WTC11 (cell line): ENCODE measurements at regions not wholly inside any gene's neighbourhood (a gene's known extent, or its start where the extent isn't known, plus 50 kb on each side); places are given as distances from the start of the nearest gene placed in this dataset.

ENCODE experiments used
- ATAC-seq: fragments of 200-7000 bp; cut with Tn5 transposase; 2 replicates; pipeline ENCODE4 v1.10.0; 2021; ENCODE audit warnings: mild to moderate bottlenecking, moderate library complexity
- CTCF ChIA-PET: fragments of 300-600 bp; sonication (Branson Sonifier 250); formaldehyde crosslinking; loops from one replicate; lab custom pipeline; 2021; ENCODE audit warnings: antibody characterized with exemption; lab: Charles Lee
- POLR2A ChIA-PET: fragments of 350-600 bp; sonication (Branson Sonifier 250); formaldehyde crosslinking; loops from one replicate; lab custom pipeline; 2021; ENCODE audit warnings: antibody characterized with exemption; lab: Charles Lee
- DNase-seq: peaks from one replicate; pipeline ENCODE4 v3.0.0; 2021; ENCODE audit warnings: low spot score
- H3K27ac Mint-ChIP-seq: 2 replicates; pipeline ENCODE4 v1.8.0; 2021; ENCODE audit warnings: mixed read lengths
- H3K27me3 Mint-ChIP-seq: 2 replicates; pipeline ENCODE4 v1.8.0; 2021; ENCODE audit warnings: low read depth, mild to moderate bottlenecking, moderate library complexity, mixed read lengths
- H3K36me3 Mint-ChIP-seq: 2 replicates; pipeline ENCODE4 v1.8.0; 2021; ENCODE audit warnings: mixed read lengths
- H3K4me1 Mint-ChIP-seq: 2 replicates; pipeline ENCODE4 v1.8.0; 2022; ENCODE audit warnings: mixed read lengths
- H3K4me3 Mint-ChIP-seq: 2 replicates; pipeline ENCODE4 v1.8.0; 2021; ENCODE audit warnings: mild to moderate bottlenecking, moderate library complexity, mixed read lengths
- H3K9me3 Mint-ChIP-seq: 2 replicates; pipeline ENCODE4 v1.8.0; 2021; ENCODE audit warnings: mixed read lengths
- FOXJ3 ChIP-seq: sonication (generic); formaldehyde crosslinking; IDR thresholded peaks from 2 replicates; pipeline ENCODE4 v1.9.0; 2021; ENCODE audit warnings: missing genetic modification reagents, mild to moderate bottlenecking, borderline replicate concordance
- GRHL2 ChIP-seq: fragments of 250-450 bp; sonication (Bioruptor Pico); IDR thresholded peaks from 2 replicates; pipeline ENCODE4 v1.8.0; 2022; ENCODE audit warnings: mild to moderate bottlenecking, moderate library complexity; ENCODE audit not compliant: insufficient replicate concordance, severe bottlenecking
- HMGA2 ChIP-seq: fragments of 250-450 bp; sonication (Bioruptor Pico); IDR thresholded peaks from 2 replicates; pipeline ENCODE4 v1.4.0; 2021; ENCODE audit warnings: mild to moderate bottlenecking, moderate library complexity
- JAZF1 ChIP-seq: fragments of 250-450 bp; sonication (Bioruptor Pico); IDR thresholded peaks from 2 replicates; pipeline ENCODE4 v1.9.0; 2021; ENCODE audit warnings: moderate library complexity, mild to moderate bottlenecking, inconsistent platforms
- MYBL2 ChIP-seq: sonication (generic); formaldehyde crosslinking; IDR thresholded peaks from 2 replicates; pipeline ENCODE4 v1.8.1; 2023; ENCODE audit warnings: mild to moderate bottlenecking, moderate library complexity, missing genetic modification reagents
- NR2C2 ChIP-seq: sonication (generic); formaldehyde crosslinking; IDR thresholded peaks from 2 replicates; pipeline ENCODE4 v1.8.0; 2022; ENCODE audit warnings: mild to moderate bottlenecking, missing genetic modification reagents
- OVOL2 ChIP-seq: fragments of 250-450 bp; sonication (Bioruptor Pico); IDR thresholded peaks from 2 replicates; pipeline ENCODE4 v1.9.0; 2021; ENCODE audit warnings: mild to moderate bottlenecking, borderline replicate concordance
- ZNF138 ChIP-seq: sonication (generic); formaldehyde crosslinking; conservative IDR thresholded peaks from 2 replicates; pipeline ENCODE4 v1.8.1; 2022; ENCODE audit warnings: mild to moderate bottlenecking, moderate library complexity, missing genetic modification reagents
- ZNF263 ChIP-seq: sonication (generic); formaldehyde crosslinking; IDR thresholded peaks from 2 replicates; pipeline ENCODE4 v1.8.1; 2022; ENCODE audit warnings: low read depth, mild to moderate bottlenecking, moderate library complexity, missing genetic modification reagents
- ZNF423 ChIP-seq: fragments of 250-450 bp; sonication (Bioruptor Pico); IDR thresholded peaks from 2 replicates; pipeline ENCODE4 v2.1.2; 2022; ENCODE audit warnings: mild to moderate bottlenecking, moderate library complexity
- TF ChIP-seq, protein P1 (sequence below): sonication (generic); formaldehyde crosslinking; IDR thresholded peaks from 2 replicates; pipeline ENCODE4 v1.8.0; 2022; ENCODE audit warnings: mild to moderate bottlenecking, missing genetic modification reagents
- TF ChIP-seq, protein P2 (sequence below): sonication (generic); formaldehyde crosslinking; IDR thresholded peaks from 2 replicates; pipeline ENCODE4 v1.8.0; 2023; ENCODE audit warnings: mild to moderate bottlenecking, missing genetic modification reagents
- TF ChIP-seq, protein P3 (sequence below): sonication (generic); formaldehyde crosslinking; IDR thresholded peaks from 2 replicates; pipeline ENCODE4 v1.8.1; 2023; ENCODE audit warnings: mild to moderate bottlenecking, missing genetic modification reagents
- TF ChIP-seq, protein P4 (sequence below): sonication (generic); formaldehyde crosslinking; IDR thresholded peaks from 2 replicates; pipeline ENCODE4 v1.8.0; 2022; ENCODE audit warnings: missing genetic modification reagents
- TF ChIP-seq, protein P5 (sequence below): sonication (generic); formaldehyde crosslinking; IDR thresholded peaks from 2 replicates; pipeline ENCODE4 v1.8.0; 2022; ENCODE audit warnings: mild to moderate bottlenecking, missing genetic modification reagents
- TF ChIP-seq, protein P6 (sequence below): sonication (generic); formaldehyde crosslinking; conservative IDR thresholded peaks from 2 replicates; pipeline ENCODE4 v1.8.1; 2023; ENCODE audit warnings: mild to moderate bottlenecking, low read depth, missing genetic modification reagents, moderate library complexity

DNA sequence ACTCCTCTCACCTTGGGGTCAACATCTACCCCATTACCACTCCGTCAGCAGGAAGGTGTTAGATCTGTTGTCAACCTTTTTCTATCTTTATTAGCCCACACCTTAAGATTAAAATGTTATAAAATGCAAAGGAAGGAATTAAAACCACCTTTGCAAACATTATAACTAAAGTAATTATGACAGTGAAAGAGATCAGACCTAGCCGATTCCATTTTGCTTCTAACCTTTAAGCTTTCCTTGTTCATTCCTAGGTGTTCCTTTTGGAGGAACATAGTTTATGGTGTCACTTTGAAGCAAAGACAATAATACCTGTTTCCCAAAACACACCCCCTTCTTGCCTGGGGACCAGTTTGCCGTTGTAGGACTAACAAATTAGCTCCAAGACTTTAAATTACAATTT is 1223.0 kb upstream of the ADGRB3 start:
- no peak overlapping the region for H3K27ac Mint-ChIP-seq
- H3K27me3 Mint-ChIP-seq: no peaks in the 10 kb centered on the region
- POLR2A ChIA-PET: no interaction called here
- H3K9me3 Mint-ChIP-seq: peaks cover 4% of the 10 kb centered on the region; the same call in 1 of the 2 replicates
- ATAC-seq: no peak
- no peaks in the 10 kb centered on the region for H3K4me1 Mint-ChIP-seq
- TF ChIP-seq GRHL2 (CRISPR knock-in tag): no peak
- TF ChIP-seq, protein P1, sequence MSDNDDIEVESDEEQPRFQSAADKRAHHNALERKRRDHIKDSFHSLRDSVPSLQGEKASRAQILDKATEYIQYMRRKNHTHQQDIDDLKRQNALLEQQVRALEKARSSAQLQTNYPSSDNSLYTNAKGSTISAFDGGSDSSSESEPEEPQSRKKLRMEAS: no peak
- TF ChIP-seq, protein P2, sequence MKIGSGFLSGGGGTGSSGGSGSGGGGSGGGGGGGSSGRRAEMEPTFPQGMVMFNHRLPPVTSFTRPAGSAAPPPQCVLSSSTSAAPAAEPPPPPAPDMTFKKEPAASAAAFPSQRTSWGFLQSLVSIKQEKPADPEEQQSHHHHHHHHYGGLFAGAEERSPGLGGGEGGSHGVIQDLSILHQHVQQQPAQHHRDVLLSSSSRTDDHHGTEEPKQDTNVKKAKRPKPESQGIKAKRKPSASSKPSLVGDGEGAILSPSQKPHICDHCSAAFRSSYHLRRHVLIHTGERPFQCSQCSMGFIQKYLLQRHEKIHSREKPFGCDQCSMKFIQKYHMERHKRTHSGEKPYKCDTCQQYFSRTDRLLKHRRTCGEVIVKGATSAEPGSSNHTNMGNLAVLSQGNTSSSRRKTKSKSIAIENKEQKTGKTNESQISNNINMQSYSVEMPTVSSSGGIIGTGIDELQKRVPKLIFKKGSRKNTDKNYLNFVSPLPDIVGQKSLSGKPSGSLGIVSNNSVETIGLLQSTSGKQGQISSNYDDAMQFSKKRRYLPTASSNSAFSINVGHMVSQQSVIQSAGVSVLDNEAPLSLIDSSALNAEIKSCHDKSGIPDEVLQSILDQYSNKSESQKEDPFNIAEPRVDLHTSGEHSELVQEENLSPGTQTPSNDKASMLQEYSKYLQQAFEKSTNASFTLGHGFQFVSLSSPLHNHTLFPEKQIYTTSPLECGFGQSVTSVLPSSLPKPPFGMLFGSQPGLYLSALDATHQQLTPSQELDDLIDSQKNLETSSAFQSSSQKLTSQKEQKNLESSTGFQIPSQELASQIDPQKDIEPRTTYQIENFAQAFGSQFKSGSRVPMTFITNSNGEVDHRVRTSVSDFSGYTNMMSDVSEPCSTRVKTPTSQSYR (CRISPR knock-in tag): no peak
- TF ChIP-seq, protein P3, sequence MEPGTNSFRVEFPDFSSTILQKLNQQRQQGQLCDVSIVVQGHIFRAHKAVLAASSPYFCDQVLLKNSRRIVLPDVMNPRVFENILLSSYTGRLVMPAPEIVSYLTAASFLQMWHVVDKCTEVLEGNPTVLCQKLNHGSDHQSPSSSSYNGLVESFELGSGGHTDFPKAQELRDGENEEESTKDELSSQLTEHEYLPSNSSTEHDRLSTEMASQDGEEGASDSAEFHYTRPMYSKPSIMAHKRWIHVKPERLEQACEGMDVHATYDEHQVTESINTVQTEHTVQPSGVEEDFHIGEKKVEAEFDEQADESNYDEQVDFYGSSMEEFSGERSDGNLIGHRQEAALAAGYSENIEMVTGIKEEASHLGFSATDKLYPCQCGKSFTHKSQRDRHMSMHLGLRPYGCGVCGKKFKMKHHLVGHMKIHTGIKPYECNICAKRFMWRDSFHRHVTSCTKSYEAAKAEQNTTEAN (CRISPR knock-in tag): no peak
- TF ChIP-seq JAZF1 (CRISPR knock-in tag): no peak
- TF ChIP-seq, protein P4, sequence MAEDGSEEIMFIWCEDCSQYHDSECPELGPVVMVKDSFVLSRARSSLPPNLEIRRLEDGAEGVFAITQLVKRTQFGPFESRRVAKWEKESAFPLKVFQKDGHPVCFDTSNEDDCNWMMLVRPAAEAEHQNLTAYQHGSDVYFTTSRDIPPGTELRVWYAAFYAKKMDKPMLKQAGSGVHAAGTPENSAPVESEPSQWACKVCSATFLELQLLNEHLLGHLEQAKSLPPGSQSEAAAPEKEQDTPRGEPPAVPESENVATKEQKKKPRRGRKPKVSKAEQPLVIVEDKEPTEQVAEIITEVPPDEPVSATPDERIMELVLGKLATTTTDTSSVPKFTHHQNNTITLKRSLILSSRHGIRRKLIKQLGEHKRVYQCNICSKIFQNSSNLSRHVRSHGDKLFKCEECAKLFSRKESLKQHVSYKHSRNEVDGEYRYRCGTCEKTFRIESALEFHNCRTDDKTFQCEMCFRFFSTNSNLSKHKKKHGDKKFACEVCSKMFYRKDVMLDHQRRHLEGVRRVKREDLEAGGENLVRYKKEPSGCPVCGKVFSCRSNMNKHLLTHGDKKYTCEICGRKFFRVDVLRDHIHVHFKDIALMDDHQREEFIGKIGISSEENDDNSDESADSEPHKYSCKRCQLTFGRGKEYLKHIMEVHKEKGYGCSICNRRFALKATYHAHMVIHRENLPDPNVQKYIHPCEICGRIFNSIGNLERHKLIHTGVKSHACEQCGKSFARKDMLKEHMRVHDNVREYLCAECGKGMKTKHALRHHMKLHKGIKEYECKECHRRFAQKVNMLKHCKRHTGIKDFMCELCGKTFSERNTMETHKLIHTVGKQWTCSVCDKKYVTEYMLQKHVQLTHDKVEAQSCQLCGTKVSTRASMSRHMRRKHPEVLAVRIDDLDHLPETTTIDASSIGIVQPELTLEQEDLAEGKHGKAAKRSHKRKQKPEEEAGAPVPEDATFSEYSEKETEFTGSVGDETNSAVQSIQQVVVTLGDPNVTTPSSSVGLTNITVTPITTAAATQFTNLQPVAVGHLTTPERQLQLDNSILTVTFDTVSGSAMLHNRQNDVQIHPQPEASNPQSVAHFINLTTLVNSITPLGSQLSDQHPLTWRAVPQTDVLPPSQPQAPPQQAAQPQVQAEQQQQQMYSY (CRISPR knock-in tag): no peak
- no peak for TF ChIP-seq OVOL2 (CRISPR knock-in tag)
- TF ChIP-seq ZNF263 (CRISPR knock-in tag): no peak
- no peak for TF ChIP-seq FOXJ3 (CRISPR knock-in tag)
- no peak for TF ChIP-seq HMGA2
- TF ChIP-seq, protein P5, sequence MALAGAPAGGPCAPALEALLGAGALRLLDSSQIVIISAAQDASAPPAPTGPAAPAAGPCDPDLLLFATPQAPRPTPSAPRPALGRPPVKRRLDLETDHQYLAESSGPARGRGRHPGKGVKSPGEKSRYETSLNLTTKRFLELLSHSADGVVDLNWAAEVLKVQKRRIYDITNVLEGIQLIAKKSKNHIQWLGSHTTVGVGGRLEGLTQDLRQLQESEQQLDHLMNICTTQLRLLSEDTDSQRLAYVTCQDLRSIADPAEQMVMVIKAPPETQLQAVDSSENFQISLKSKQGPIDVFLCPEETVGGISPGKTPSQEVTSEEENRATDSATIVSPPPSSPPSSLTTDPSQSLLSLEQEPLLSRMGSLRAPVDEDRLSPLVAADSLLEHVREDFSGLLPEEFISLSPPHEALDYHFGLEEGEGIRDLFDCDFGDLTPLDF (CRISPR knock-in tag): no peak
- CTCF ChIA-PET: no interaction called here
- H3K4me3 Mint-ChIP-seq: no peak overlapping the region
- DNase-seq: no peak
- no peaks in the 10 kb centered on the region for H3K36me3 Mint-ChIP-seq

DNA sequence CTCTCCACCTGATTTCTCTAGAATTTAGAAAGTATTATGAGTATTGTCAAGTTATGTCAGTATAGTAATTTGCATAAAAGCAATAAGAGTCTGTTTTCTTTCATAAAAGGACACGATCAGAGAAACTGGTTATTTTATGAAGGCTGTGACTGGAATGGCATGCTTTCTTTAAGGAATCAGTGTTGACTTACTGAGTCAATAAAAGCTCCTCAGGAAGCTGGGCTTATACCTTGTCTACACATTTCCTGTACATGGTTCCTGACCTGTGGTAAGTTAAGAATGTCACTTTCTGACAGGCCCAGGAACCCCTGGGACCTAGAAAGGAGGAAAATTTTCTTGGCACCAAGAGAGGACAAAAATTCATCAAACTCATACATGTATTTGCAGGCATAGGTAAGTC is 1224.0 kb upstream of the ADGRB3 start:
- POLR2A ChIA-PET: no interaction called here
- H3K27me3 Mint-ChIP-seq: no peaks in the 10 kb centered on the region
- no peak for TF ChIP-seq JAZF1 (CRISPR knock-in tag)
- TF ChIP-seq, protein P6, sequence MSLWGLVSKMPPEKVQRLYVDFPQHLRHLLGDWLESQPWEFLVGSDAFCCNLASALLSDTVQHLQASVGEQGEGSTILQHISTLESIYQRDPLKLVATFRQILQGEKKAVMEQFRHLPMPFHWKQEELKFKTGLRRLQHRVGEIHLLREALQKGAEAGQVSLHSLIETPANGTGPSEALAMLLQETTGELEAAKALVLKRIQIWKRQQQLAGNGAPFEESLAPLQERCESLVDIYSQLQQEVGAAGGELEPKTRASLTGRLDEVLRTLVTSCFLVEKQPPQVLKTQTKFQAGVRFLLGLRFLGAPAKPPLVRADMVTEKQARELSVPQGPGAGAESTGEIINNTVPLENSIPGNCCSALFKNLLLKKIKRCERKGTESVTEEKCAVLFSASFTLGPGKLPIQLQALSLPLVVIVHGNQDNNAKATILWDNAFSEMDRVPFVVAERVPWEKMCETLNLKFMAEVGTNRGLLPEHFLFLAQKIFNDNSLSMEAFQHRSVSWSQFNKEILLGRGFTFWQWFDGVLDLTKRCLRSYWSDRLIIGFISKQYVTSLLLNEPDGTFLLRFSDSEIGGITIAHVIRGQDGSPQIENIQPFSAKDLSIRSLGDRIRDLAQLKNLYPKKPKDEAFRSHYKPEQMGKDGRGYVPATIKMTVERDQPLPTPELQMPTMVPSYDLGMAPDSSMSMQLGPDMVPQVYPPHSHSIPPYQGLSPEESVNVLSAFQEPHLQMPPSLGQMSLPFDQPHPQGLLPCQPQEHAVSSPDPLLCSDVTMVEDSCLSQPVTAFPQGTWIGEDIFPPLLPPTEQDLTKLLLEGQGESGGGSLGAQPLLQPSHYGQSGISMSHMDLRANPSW (CRISPR knock-in tag): no peak
- TF ChIP-seq NR2C2 (CRISPR knock-in tag): no peak
- TF ChIP-seq ZNF138: no peak
- TF ChIP-seq, protein P5 (CRISPR knock-in tag): no peak
- TF ChIP-seq MYBL2: no peak
- TF ChIP-seq, protein P1: no peak
- TF ChIP-seq ZNF423 (CRISPR knock-in tag): no peak

More for the DNA sequence above, 1224.0 kb upstream of the ADGRB3 start:
- no peaks in the 10 kb centered on the region for H3K4me1 Mint-ChIP-seq
- ATAC-seq: no peak
- peaks cover 6% of the 10 kb centered on the region for H3K9me3 Mint-ChIP-seq
- no peak overlapping the region for H3K4me3 Mint-ChIP-seq
- no peaks in the 10 kb centered on the region for H3K36me3 Mint-ChIP-seq
- DNase-seq: no peak
- H3K27ac Mint-ChIP-seq: no peak overlapping the region
- CTCF ChIA-PET: no interaction called here
